ENCODE measurements at regions not wholly inside any gene's neighbourhood (a gene's known extent, or its start where the extent isn't known, plus 50 kb on each side); places are given as distances from the start of the nearest gene placed in this dataset.
"Not testable (repeated sequence)": the region's sequence is repeated elsewhere in the genome, so short reads cannot be mapped to it uniquely, and the experiment has no call there.

GRCh38 chr2:199543606-199544172 is 86.0 kb upstream of the SATB2 start:
- no peak overlapping the region for H3K27ac ChIP-seq
- no peak for ATAC-seq
- no peak for DNase-seq
- no peaks in the 10 kb centered on the region for H3K9me3 ChIP-seq
- H3K36me3 ChIP-seq (ENCODE audit: insufficient read depth in 1 of 2, low read depth in 1 of 2), result no peaks in the 10 kb centered on the region
- no peak overlapping the region for H3K4me3 ChIP-seq
- intact Hi-C loops (cut with DNase I), result no loop called here
- TF ChIP-seq CTCF (IDR thresholded peaks at IDR 0.05), result no peak
- H3K27me3 ChIP-seq (ENCODE audit: insufficient read depth in 3 of 3, low read length in 2 of 3), result no peaks in the 10 kb centered on the region
- 81 to 83% (median 82%) methylated on average over 4 of the region's 4 CpGs for whole genome bisulfite sequencing, 3 donors
- no peaks in the 10 kb centered on the region for H3K4me1 ChIP-seq

- H3K36me3 ChIP-seq (ENCODE audit: insufficient read depth in 1 of 2, low read depth in 1 of 2), result no peaks in the 10 kb centered on the region
- H3K9me3 ChIP-seq, result no peaks in the 10 kb centered on the region
- no peak for TF ChIP-seq CTCF (IDR thresholded peaks at IDR 0.05)
- intact Hi-C loops (cut with DNase I), result no loop called here
- 84 to 89% (median 87%) methylated on average over 7 of the region's 7 CpGs for WGBS, 3 donors
- no peak for ATAC-seq
- H3K4me1 ChIP-seq, result no peaks in the 10 kb centered on the region
- DNase-seq, result no peak
- H3K27ac ChIP-seq, result no peak overlapping the region
- H3K27me3 ChIP-seq (ENCODE audit: insufficient read depth in 3 of 3, low read length in 2 of 3), result no peaks in the 10 kb centered on the region
- no peak overlapping the region for H3K4me3 ChIP-seq
Measured at GRCh38 chr2:199535445-199536177, 77.9 kb upstream of the SATB2 start.

GRCh38 chr2:199533873-199534272 is 76.1 kb upstream of the SATB2 start:
- DNase-seq; H3K9me3 ChIP-seq; H3K4me1 ChIP-seq; H3K27me3 ChIP-seq (ENCODE audit: insufficient read depth in 3 of 3, low read length in 2 of 3); H3K27ac ChIP-seq; intact Hi-C loops (cut with DNase I); H3K36me3 ChIP-seq (ENCODE audit: insufficient read depth in 1 of 2, low read depth in 1 of 2); ATAC-seq; H3K4me3 ChIP-seq: not testable (repeated sequence)
- 83 to 99% (median 90%) methylated on average over 3 of the region's 3 CpGs for WGBS, 3 donors

GRCh38 chr2:199527071-199527470 is 69.3 kb upstream of the SATB2 start:
- no peak overlapping the region for H3K27ac ChIP-seq
- H3K4me1 ChIP-seq, result no peaks in the 10 kb centered on the region
- H3K4me3 ChIP-seq, result no peak overlapping the region
- H3K9me3 ChIP-seq, result no peaks in the 10 kb centered on the region
- WGBS, 3 donors, result 20 to 37% (median 24%) methylated on average over 1 of the region's 1 CpG
- no peaks in the 10 kb centered on the region for H3K27me3 ChIP-seq (ENCODE audit: insufficient read depth in 3 of 3, low read length in 2 of 3)
- no peak for DNase-seq
- no peak for TF ChIP-seq CTCF (IDR thresholded peaks at IDR 0.05)
- intact Hi-C loops (cut with DNase I), result no loop called here
- H3K36me3 ChIP-seq (ENCODE audit: insufficient read depth in 1 of 2, low read depth in 1 of 2), result no peaks in the 10 kb centered on the region
- no peak for ATAC-seq

GRCh38 chr2:199524689-199525574 is 67.2 kb upstream of the SATB2 start:
- WGBS, 3 donors, result 85 to 89% (median 88%) methylated on average over 3 of the region's 3 CpGs
- Histone ChIP-seq H3K27ac (no peak overlapping the region), H3K4me3 (no peak overlapping the region), H3K27me3 (ENCODE audit: insufficient read depth in 3 of 3, low read length in 2 of 3) (peaks cover 0 to 2% (median 0%) of the 10 kb centered on the region in 3 donors), H3K36me3 (ENCODE audit: insufficient read depth in 1 of 2, low read depth in 1 of 2) (no peaks in the 10 kb centered on the region), H3K4me1 (no peaks in the 10 kb centered on the region), H3K9me3 (no peaks in the 10 kb centered on the region)
- DNase-seq, result no peak
- no peak for TF ChIP-seq CTCF (IDR thresholded peaks at IDR 0.05)
- intact Hi-C loops (cut with DNase I), result no loop called here
- no peak for ATAC-seq

Data from psoas muscle (tissue), 7 donors.